DND-41 (cell line): ENCODE measurements at regions not wholly inside any gene's neighbourhood (a gene's known extent, or its start where the extent isn't known, plus 50 kb on each side); places are given as distances from the start of the nearest gene placed in this dataset.

Experiments used
- EZH2 ChIP-seq: IDR thresholded peaks from 3 replicates; pipeline ENCODE4 v1.6.1; 2012; ENCODE audit warnings: borderline replicate concordance, low read depth, mild to moderate bottlenecking, moderate library complexity, low read length, inconsistent platforms; ENCODE audit not compliant: severe bottlenecking
- TF ChIP-seq, protein P1 (sequence below): IDR thresholded peaks from 2 replicates; pipeline ENCODE4 v1.5.1; 2012; ENCODE audit warnings: borderline replicate concordance, low read length, moderate library complexity, mild to moderate bottlenecking; ENCODE audit not compliant: poor library complexity, severe bottlenecking; ENCODE audit errors: extremely low read depth

DNA sequence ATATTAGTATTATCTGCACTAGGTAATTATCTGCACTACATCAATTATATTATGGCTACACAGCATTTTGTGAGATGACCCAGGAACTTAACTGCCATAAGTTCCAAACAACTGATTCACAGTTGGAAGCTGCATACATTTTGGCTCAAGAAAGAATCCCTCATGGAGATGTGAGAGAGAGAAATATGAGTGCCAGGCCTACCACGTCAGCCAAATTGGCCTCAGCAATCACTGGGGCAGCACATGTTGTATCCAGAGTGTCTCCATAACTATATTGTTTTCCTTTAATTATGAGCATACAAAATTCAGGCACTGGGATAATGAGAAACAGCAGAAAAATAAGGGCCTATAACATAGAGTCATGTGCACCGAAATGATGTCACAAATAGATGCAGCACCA, 174.2 kb upstream of the DMD start:
- TF ChIP-seq, protein P1, sequence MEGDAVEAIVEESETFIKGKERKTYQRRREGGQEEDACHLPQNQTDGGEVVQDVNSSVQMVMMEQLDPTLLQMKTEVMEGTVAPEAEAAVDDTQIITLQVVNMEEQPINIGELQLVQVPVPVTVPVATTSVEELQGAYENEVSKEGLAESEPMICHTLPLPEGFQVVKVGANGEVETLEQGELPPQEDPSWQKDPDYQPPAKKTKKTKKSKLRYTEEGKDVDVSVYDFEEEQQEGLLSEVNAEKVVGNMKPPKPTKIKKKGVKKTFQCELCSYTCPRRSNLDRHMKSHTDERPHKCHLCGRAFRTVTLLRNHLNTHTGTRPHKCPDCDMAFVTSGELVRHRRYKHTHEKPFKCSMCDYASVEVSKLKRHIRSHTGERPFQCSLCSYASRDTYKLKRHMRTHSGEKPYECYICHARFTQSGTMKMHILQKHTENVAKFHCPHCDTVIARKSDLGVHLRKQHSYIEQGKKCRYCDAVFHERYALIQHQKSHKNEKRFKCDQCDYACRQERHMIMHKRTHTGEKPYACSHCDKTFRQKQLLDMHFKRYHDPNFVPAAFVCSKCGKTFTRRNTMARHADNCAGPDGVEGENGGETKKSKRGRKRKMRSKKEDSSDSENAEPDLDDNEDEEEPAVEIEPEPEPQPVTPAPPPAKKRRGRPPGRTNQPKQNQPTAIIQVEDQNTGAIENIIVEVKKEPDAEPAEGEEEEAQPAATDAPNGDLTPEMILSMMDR = no peak
- TF ChIP-seq EZH2 = no peak
